ENCODE measurements at regions not wholly inside any gene's neighbourhood (a gene's known extent, or its start where the extent isn't known, plus 50 kb on each side); places are given as distances from the start of the nearest gene placed in this dataset.

- no peak overlapping the region for H2BK12ac ChIP-seq (ENCODE audit: insufficient read length, low read depth, low read length)
- no peak overlapping the region; a peak in 1 of 7 replicates for H3K27ac Mint-ChIP-seq
These were observed 53.0 kb upstream of the ID2 start for GRCh38 chr2:8628866-8629209.

More at GRCh38 chr2:8628866-8629209, 53.0 kb upstream of the ID2 start:
- Histone ChIP-seq H3K23me2 (ENCODE audit: insufficient read length, low read depth, low read length, poor library complexity, severe bottlenecking) (no peaks in the 10 kb centered on the region), H3K56ac (ENCODE audit: insufficient read length, low read depth, low read length) (no peak overlapping the region), H3K9me3 (ENCODE audit: control insufficient read depth, low read depth, low read length) (no peaks in the 10 kb centered on the region), H3K79me2 (ENCODE audit: insufficient read depth, low read length) (no peaks in the 10 kb centered on the region), H3K4me1 (ENCODE audit: insufficient read depth, low read length) (no peaks in the 10 kb centered on the region), H2BK15ac (ENCODE audit: low read depth, low read length) (no peak overlapping the region), H3K23ac (ENCODE audit: insufficient read length, low read depth, low read length) (no peak overlapping the region), H3K27me3 (ENCODE audit: insufficient read depth, low read length) (no peaks in the 10 kb centered on the region), H2BK120ac (ENCODE audit: low read depth, low read length, poor library complexity, severe bottlenecking) (no peak overlapping the region), H3K18ac (ENCODE audit: insufficient read length, low read depth, low read length) (no peak overlapping the region), H4K8ac (replicated peaks; ENCODE audit: insufficient read length, low read depth, low read length) (no peak overlapping the region), H2BK5ac (ENCODE audit: insufficient read length, low read length) (no peak overlapping the region), H4K91ac (ENCODE audit: insufficient read length, low read depth, low read length) (no peak overlapping the region), H3K79me1 (ENCODE audit: insufficient read depth, low read depth, low read length, poor library complexity, severe bottlenecking) (no peaks in the 10 kb centered on the region), H4K20me1 (ENCODE audit: control insufficient read depth, insufficient read depth, insufficient read length) (no peaks in the 10 kb centered on the region), H2BK20ac (ENCODE audit: low read depth, low read length, poor library complexity, severe bottlenecking) (no peak overlapping the region), H3K4ac (ENCODE audit: low read depth, low read length) (no peak overlapping the region), H3K27ac (ENCODE audit: insufficient read length, low read depth, low read length) (no peak overlapping the region), H2AK5ac (ENCODE audit: insufficient read length, low read length) (no peak overlapping the region), H4K5ac (ENCODE audit: insufficient read length, low read depth, low read length) (no peak overlapping the region), H2AFZ (ENCODE audit: low read length) (no peak overlapping the region), H3K14ac (ENCODE audit: insufficient read depth, low read length) (no peak overlapping the region), H3K9ac (ENCODE audit: extremely low read depth, insufficient read length, low read length) (no peak overlapping the region), H3K4me2 (ENCODE audit: insufficient read depth, insufficient read length, low read length) (no peak overlapping the region), H3T11ph (ENCODE audit: low read length) (no peak overlapping the region)
- H3K4me3 Mint-ChIP-seq = no peak overlapping the region
- no peak; the same call in 2 of the 3 replicates for TF ChIP-seq CTCF (conservative IDR thresholded peaks at IDR 0.05)
- H3K27me3 Mint-ChIP-seq (ENCODE audit: low read depth) = peaks cover 1% of the 10 kb centered on the region
- no CpG with 5 or more reads among the region's 6 CpGs for WGBS (ENCODE audit: extremely low coverage, insufficient read length, low lambda C conversion rate)
- no peaks in the 10 kb centered on the region; a peak in 1 of 7 replicates for H3K36me3 Mint-ChIP-seq (ENCODE audit: insufficient read depth in 1 of 3, low read depth in 3 of 3)
- no peaks in the 10 kb centered on the region; a peak in 1 of 5 replicates for H3K9me3 Mint-ChIP-seq
- DNase-seq = no peak
- H3K4me1 Mint-ChIP-seq = peaks cover 17 to 21% of the 10 kb centered on the region in 2 experiments

Measured in H9 (cell line).